ENCODE measurements at regions not wholly inside any gene's neighbourhood (a gene's known extent, or its start where the extent isn't known, plus 50 kb on each side); places are given as distances from the start of the nearest gene placed in this dataset.

- Histone ChIP-seq H3K4me3 (replicated peaks in 1 of 3) (no peak overlapping the region), H3K27ac (no peak overlapping the region), H3K27me3 (no peaks in the 10 kb centered on the region), H3K4me1 (peaks cover 6 to 7% of the 10 kb centered on the region in 2 donors), H3K9me3 (no peaks in the 10 kb centered on the region), H3K36me3 (no peaks in the 10 kb centered on the region)
- DNase-seq, result no peak
- intact Hi-C loops (cut with DNase I), result no loop called here
- 80 to 88% methylated on average over 2 of the region's 2 CpGs for WGBS, 2 donors
- TF ChIP-seq POLR2A (IDR thresholded peaks at IDR 0.05) (no peak), CTCF (IDR thresholded peaks at IDR 0.05) (no peak)
Observed at GRCh38 chr17:51354936-51355335, 94.6 kb downstream of the UTP18 start.

GRCh38 chr17:51355441-51356410, 95.4 kb downstream of the UTP18 start:
- no peaks in the 10 kb centered on the region for H3K36me3 ChIP-seq
- intact Hi-C loops (cut with DNase I), result no loop called here
- H3K27ac ChIP-seq, result no peak overlapping the region
- 76 to 82% methylated on average over 18 of the region's 18 CpGs for WGBS, 2 donors
- peaks cover 6 to 7% of the 10 kb centered on the region in 2 donors for H3K4me1 ChIP-seq
- H3K4me3 ChIP-seq (replicated peaks in 1 of 3), result no peak overlapping the region
- H3K9me3 ChIP-seq, result no peaks in the 10 kb centered on the region
- no peak for TF ChIP-seq POLR2A (IDR thresholded peaks at IDR 0.05)
- TF ChIP-seq CTCF (IDR thresholded peaks at IDR 0.05), result no peak
- H3K27me3 ChIP-seq, result no peaks in the 10 kb centered on the region
- no peak for DNase-seq

- Histone ChIP-seq H3K27me3 (no peaks in the 10 kb centered on the region), H3K9me3 (no peaks in the 10 kb centered on the region), H3K27ac (no peak overlapping the region), H3K4me3 (replicated peaks in 1 of 3) (no peak overlapping the region), H3K4me1 (no peaks in the 10 kb centered on the region), H3K36me3 (no peaks in the 10 kb centered on the region)
- intact Hi-C loops (cut with DNase I), result no loop called here
- TF ChIP-seq CTCF (IDR thresholded peaks at IDR 0.05), result no peak
- DNase-seq, result no peak
- WGBS, 2 donors, result 90 to 91% methylated on average over 4 of the region's 4 CpGs
Observed at GRCh38 chr17:51359055-51359454, 98.7 kb downstream of the UTP18 start.

- Histone ChIP-seq H3K4me1 (no peaks in the 10 kb centered on the region), H3K4me3 (replicated peaks in 1 of 3) (no peak overlapping the region), H3K9me3 (no peaks in the 10 kb centered on the region), H3K27me3 (no peaks in the 10 kb centered on the region), H3K36me3 (no peaks in the 10 kb centered on the region), H3K27ac (no peak overlapping the region)
- no peak for TF ChIP-seq POLR2A (IDR thresholded peaks at IDR 0.05)
- no peak for TF ChIP-seq CTCF (IDR thresholded peaks at IDR 0.05)
- DNase-seq, result no peak
- intact Hi-C loops (cut with DNase I), result no loop called here
- 54 to 63% methylated on average over 6 to 7 of the region's 7 CpGs for WGBS, 2 donors
Observed at GRCh38 chr17:51362811-51363585, 102.7 kb downstream of the UTP18 start.

- WGBS, 2 donors, result 69 to 84% methylated on average over 8 of the region's 8 CpGs
- no peaks in the 10 kb centered on the region for H3K36me3 ChIP-seq
- H3K27me3 ChIP-seq, result no peaks in the 10 kb centered on the region
- intact Hi-C loops (cut with DNase I), result no loop called here
- DNase-seq, result no peak
- H3K4me3 ChIP-seq (replicated peaks in 1 of 3), result no peak overlapping the region
- no peaks in the 10 kb centered on the region for H3K9me3 ChIP-seq
- H3K27ac ChIP-seq, result no peak overlapping the region
- TF ChIP-seq POLR2A (IDR thresholded peaks at IDR 0.05) (no peak), CTCF (IDR thresholded peaks at IDR 0.05) (no peak)
- H3K4me1 ChIP-seq, result no peaks in the 10 kb centered on the region
Observed at GRCh38 chr17:51365090-51365489, 104.7 kb downstream of the UTP18 start.

Data from thyroid gland (tissue), 4 donors.